ENCODE measurements at regions not wholly inside any gene's neighbourhood (a gene's known extent, or its start where the extent isn't known, plus 50 kb on each side); places are given as distances from the start of the nearest gene placed in this dataset.

DNA sequence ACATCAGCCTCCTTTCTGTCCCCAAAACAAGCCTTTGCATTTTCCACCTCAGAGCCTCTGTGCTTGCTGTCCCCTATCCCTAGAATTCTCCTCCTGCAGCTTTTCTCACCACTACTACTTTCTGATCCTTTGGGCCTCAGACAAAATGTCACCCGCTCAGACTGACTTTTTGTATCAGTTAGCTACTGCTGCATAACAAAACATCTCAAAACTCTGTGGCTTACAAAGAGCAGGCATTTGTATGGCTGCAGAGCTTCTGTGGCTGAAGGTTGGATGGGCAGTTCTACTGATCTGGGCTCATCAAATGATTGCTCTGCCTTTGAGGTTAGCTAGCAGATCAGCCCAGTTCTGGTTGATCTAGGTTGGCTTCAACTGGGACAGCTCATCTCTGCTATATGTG is 248.7 kb downstream of the MN1 start:
- H3K4me3 ChIP-seq (ENCODE audit: low read depth in 1 of 2, low read length in 1 of 2) = no peak overlapping the region
- H3K36me3 ChIP-seq = no peaks in the 10 kb centered on the region
- H3K9me3 ChIP-seq = no peaks in the 10 kb centered on the region
- TF ChIP-seq, protein P1, sequence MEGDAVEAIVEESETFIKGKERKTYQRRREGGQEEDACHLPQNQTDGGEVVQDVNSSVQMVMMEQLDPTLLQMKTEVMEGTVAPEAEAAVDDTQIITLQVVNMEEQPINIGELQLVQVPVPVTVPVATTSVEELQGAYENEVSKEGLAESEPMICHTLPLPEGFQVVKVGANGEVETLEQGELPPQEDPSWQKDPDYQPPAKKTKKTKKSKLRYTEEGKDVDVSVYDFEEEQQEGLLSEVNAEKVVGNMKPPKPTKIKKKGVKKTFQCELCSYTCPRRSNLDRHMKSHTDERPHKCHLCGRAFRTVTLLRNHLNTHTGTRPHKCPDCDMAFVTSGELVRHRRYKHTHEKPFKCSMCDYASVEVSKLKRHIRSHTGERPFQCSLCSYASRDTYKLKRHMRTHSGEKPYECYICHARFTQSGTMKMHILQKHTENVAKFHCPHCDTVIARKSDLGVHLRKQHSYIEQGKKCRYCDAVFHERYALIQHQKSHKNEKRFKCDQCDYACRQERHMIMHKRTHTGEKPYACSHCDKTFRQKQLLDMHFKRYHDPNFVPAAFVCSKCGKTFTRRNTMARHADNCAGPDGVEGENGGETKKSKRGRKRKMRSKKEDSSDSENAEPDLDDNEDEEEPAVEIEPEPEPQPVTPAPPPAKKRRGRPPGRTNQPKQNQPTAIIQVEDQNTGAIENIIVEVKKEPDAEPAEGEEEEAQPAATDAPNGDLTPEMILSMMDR (IDR thresholded peaks at IDR 0.05) = no peak
- H3K4me1 ChIP-seq (ENCODE audit: control insufficient read depth in 1 of 2, insufficient read depth in 1 of 2, low read depth in 1 of 2, low read length in 1 of 2) = no peaks in the 10 kb centered on the region
- H3K27me3 ChIP-seq = no peaks in the 10 kb centered on the region
- no peak overlapping the region for H3K27ac ChIP-seq

DNA sequence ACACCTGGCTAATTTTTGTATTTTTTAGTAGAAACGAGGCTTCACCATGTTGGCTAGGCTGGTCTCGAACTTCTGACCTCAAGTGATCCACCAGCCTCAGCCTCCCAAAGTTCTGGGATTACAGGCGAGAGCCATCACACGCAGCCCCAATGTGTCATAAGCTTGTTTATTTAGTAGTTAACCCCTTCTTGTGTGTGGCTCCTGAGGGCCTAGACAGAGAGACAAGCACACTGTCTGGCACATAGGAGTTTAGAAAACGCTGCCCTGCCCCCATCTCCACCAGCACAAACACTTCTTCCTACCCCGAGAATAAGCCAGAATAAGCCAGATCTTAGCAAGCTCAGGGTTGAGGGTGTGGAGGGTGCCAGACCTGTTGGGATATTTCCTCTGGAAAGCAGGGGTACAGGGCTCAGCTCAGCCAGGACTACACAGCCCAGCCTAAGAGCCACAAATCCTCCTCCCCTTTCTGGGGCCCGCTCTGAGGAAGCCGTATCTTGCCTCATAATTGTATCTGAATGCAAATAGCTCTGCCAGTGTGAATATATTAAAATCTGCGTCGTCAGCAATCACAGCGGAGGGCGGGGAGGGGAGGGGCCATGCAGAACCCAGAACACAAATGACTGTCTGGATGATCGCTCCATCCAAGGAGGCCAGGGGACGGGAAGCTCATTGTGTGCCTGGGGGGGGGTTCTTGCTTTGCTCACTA is 247.3 kb downstream of the MN1 start:
- no peaks in the 10 kb centered on the region for H3K36me3 ChIP-seq
- no peak overlapping the region for H3K27ac ChIP-seq
- no peaks in the 10 kb centered on the region for H3K9me3 ChIP-seq
- H3K4me1 ChIP-seq (ENCODE audit: control insufficient read depth in 1 of 2, insufficient read depth in 1 of 2, low read depth in 1 of 2, low read length in 1 of 2) = no peaks in the 10 kb centered on the region
- no peaks in the 10 kb centered on the region for H3K27me3 ChIP-seq
- no peak overlapping the region for H3K4me3 ChIP-seq (ENCODE audit: low read depth in 1 of 2, low read length in 1 of 2)
- TF ChIP-seq, protein P1 (IDR thresholded peaks at IDR 0.05) = no peak

- no peaks in the 10 kb centered on the region for H3K27me3 ChIP-seq
- no peaks in the 10 kb centered on the region for H3K9me3 ChIP-seq
- H3K4me1 ChIP-seq (ENCODE audit: control insufficient read depth in 1 of 2, insufficient read depth in 1 of 2, low read depth in 1 of 2, low read length in 1 of 2) = no peaks in the 10 kb centered on the region
- no peaks in the 10 kb centered on the region for H3K36me3 ChIP-seq
- H3K27ac ChIP-seq = no peak overlapping the region
- no peak overlapping the region for H3K4me3 ChIP-seq (ENCODE audit: low read depth in 1 of 2, low read length in 1 of 2)
- TF ChIP-seq, protein P1 (IDR thresholded peaks at IDR 0.05) = no peak
Observed at GRCh38 chr22:27554841-27555456, 246.6 kb downstream of the MN1 start.

DNA sequence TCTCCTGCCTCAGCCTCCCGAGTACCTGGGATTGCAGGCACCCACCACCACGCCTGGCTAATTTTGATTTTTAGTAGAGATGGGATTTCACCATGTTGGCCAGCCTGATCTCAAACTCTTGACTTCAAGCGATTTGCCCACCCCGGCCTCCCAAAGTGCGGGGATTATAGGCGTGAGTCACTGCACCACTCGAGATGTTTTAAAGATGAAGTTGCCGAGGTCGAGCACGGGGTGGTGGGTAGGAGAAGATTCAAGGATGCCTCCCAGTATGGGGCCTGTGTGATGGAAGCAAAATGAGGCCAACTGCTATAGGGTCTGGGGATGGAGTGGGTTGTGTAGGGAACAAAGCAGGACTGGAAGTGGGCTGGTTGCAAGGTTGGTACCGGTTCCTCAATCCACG is 245.2 kb downstream of the MN1 start:
- no peaks in the 10 kb centered on the region for H3K36me3 ChIP-seq
- H3K4me1 ChIP-seq (ENCODE audit: control insufficient read depth in 1 of 2, insufficient read depth in 1 of 2, low read depth in 1 of 2, low read length in 1 of 2) = no peaks in the 10 kb centered on the region
- no peaks in the 10 kb centered on the region for H3K9me3 ChIP-seq
- no peak overlapping the region for H3K4me3 ChIP-seq (ENCODE audit: low read depth in 1 of 2, low read length in 1 of 2)
- TF ChIP-seq, protein P1 (IDR thresholded peaks at IDR 0.05) = no peak
- no peaks in the 10 kb centered on the region for H3K27me3 ChIP-seq
- no peak overlapping the region for H3K27ac ChIP-seq

DNA sequence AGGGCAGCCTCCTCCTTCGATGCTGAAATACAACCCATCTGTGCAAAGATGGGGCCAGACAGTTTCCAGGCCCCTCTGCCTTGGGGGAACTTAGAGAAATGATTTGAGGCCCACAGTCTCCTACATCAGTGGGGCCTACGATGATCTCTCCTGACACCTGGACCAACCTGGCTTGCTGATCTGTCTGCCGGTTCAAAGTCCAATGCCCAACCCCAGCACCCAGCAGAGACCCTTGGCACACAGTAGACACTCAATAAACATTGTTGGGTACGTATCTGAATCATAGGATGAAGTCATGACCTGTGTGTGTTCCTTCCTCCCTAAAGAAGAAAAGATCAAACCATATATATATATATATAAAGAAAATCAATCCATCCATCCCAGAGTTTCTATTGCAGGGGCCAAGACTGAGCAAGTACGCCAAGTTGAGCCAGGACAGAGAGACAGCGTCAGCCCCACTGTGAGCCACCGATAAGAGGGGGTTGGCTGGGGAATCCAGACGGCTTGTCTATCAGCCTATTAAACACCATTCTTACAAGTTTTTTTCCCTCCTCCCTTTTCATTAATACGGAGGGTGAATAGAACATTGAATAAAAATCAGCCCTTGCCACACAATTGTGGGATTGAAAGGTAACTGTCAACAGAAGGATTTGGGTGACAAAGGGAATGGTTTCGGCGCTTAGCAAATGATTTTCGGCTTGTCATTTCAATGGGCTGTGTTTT is 244.1 kb downstream of the MN1 start:
- no peaks in the 10 kb centered on the region for H3K36me3 ChIP-seq
- H3K27me3 ChIP-seq = no peaks in the 10 kb centered on the region
- TF ChIP-seq, protein P1 (IDR thresholded peaks at IDR 0.05) = no peak
- no peaks in the 10 kb centered on the region for H3K4me1 ChIP-seq (ENCODE audit: control insufficient read depth in 1 of 2, insufficient read depth in 1 of 2, low read depth in 1 of 2, low read length in 1 of 2)
- H3K9me3 ChIP-seq = no peaks in the 10 kb centered on the region
- no peak overlapping the region for H3K4me3 ChIP-seq (ENCODE audit: low read depth in 1 of 2, low read length in 1 of 2)
- H3K27ac ChIP-seq = no peak overlapping the region
